OCI-LY7 (cell line): ENCODE measurements at regions not wholly inside any gene's neighbourhood (a gene's known extent, or its start where the extent isn't known, plus 50 kb on each side); places are given as distances from the start of the nearest gene placed in this dataset.

Experiments used
- EZH2phosphoT487 ChIP-seq: fragments of 200-600 bp; sonication (generic); IDR thresholded peaks from 2 replicates; pipeline ENCODE4 v1.6.1; 2018; ENCODE audit warnings: low read depth, borderline replicate concordance, mild to moderate bottlenecking, mixed run types, antibody characterized with exemption, low read length, moderate library complexity, mixed read lengths
- TF ChIP-seq, protein P1 (sequence below): fragments of 200-600 bp; sonication (generic); conservative IDR thresholded peaks from 2 replicates; pipeline ENCODE4 v1.5.1; 2014; ENCODE audit warnings: mild to moderate bottlenecking, antibody characterized with exemption, low read length, moderate library complexity, mixed read lengths

DNA sequence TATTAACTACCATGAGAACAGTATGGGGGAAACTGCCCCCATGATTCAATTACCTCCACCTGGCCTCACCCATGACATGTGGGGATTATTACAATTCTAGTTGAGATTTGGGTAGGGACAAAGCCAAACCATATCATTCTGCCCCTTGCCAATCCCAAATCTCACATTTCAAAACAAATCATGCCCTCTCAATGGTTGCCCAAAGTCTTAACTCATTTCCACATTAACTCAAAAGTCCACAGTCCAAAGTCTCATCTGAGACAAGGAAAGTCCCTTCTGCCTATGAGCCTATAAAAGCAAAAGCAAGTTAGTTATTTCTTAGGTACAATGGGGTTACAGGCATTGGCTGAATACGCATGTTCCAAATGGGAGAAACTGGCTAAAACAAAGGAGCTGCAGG, 180.7 kb upstream of the CDH12 start:
- TF ChIP-seq, protein P1, sequence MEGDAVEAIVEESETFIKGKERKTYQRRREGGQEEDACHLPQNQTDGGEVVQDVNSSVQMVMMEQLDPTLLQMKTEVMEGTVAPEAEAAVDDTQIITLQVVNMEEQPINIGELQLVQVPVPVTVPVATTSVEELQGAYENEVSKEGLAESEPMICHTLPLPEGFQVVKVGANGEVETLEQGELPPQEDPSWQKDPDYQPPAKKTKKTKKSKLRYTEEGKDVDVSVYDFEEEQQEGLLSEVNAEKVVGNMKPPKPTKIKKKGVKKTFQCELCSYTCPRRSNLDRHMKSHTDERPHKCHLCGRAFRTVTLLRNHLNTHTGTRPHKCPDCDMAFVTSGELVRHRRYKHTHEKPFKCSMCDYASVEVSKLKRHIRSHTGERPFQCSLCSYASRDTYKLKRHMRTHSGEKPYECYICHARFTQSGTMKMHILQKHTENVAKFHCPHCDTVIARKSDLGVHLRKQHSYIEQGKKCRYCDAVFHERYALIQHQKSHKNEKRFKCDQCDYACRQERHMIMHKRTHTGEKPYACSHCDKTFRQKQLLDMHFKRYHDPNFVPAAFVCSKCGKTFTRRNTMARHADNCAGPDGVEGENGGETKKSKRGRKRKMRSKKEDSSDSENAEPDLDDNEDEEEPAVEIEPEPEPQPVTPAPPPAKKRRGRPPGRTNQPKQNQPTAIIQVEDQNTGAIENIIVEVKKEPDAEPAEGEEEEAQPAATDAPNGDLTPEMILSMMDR: no peak
- TF ChIP-seq EZH2phosphoT487: no peak
